Right hindlimb (tissue), 1 donor: ENCODE measurements at regions not wholly inside any gene's neighbourhood (a gene's known extent, or its start where the extent isn't known, plus 50 kb on each side); places are given as distances from the start of the nearest gene placed in this dataset.
"Not testable (repeated sequence)": the region's sequence is repeated elsewhere in the genome, so short reads cannot be mapped to it uniquely, and the experiment has no call there.

Experiments used
- DNase-seq: peaks from one replicate; pipeline ENCODE4 v3.0.0-alpha.2; 2018

DNA sequence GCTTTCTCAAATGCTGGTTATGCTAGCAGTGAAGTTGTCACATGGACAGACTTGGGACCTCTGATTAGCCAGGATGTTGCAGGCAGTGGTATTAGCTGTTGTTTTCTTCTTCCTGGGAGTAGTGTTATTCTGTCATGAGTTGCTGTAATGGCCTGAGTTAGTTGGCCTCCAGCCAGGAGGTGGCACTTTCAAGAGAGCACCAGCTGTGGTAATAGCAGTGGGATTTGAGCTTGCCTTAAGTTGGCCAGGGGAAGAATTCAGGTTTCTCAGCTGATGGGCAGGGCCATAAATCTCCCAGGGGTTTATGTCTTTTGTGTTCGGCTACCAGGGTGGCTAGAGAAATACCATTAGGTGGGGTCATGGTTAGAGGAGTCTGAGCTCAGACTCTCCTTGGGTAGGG is 132.6 kb downstream of the GLUD2 start:
- DNase-seq = no peak

DNA sequence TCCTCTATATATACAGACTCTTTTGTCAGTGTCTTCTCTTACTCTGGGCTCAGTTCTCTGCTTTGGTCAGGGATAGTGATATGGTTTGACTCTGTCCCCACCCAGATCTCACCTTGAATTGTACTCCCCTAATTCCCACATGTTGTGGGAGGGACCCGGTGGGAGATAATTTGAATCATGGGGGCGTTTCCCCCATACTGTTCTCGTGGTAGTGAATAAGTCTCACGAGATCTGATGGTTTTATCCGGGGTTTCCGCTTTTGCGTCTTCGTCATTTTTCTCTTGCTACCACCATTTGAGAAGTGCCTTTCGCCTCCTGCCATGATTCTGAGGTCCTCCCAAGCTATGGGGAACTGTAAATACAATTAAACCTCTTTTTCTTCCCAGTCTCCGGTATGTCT is 144.4 kb downstream of the GLUD2 start:
- DNase-seq = no peak

DNA sequence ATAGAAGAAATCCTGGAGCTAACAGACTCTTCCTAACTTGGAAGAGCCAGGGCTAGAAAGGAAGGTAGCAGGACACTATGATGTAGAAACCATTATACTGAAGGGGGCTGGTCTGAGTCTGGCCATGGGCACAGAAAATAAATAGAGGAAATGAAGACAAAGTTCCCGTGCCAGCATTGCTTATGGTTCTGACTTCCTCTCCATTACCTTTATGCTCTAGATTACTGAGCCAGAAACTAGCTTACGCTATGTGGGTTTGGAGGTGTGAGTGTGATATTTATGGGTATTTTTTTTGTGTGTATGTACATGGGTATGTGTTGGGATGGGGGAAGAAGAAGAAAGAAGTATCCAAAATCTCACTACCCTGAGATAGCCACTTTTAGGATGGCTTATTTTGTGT is 148.3 kb downstream of the GLUD2 start:
- no peak for DNase-seq

DNA sequence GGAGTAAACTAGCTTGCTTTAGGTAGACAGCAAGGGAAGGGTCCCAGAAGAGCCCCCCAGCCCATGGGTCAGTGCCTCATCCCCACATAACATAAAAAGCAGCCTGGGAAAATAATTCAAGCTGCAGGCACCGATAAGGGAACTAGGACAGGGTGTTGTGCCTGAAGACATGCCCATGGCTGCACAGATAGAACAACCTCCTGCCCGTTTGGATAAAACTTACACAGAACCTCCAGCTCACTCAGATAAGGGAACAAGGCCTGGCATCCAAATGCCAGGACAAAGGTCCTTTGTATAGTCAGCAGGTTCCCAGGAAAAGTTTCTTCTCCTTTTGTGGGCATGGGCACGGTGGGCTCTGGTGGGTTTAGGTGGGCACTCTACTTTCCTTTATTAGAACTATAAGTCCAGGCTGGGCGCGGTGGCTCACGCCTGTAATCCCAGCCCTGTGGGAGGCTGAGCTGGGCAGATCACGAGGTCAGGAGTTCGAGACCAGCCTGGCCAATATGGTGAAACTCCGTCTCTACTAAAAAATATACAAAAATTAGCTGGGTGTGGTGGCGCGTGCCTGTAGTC is 149.5 kb downstream of the GLUD2 start:
- DNase-seq = not testable (repeated sequence)

DNA sequence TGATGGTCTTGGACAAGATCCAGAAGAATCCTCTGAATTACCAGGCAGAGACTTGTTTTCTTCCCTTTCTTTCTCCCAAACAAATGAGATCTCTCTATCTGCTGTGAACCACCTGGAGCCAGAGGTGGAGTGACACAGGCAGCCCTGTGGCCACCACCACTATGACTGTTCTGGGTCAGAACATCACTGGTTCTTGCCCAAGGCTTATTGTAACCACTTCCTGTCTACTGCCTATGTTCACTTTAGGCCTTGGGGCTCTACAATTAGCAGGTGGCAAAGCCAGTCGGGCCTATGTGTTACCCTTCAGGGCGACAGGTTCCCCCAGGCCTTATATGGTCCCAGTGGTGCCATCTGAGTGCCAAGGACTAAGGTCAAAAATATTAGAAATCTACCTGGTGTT is 161.2 kb downstream of the GLUD2 start:
- DNase-seq = no peak

DNA sequence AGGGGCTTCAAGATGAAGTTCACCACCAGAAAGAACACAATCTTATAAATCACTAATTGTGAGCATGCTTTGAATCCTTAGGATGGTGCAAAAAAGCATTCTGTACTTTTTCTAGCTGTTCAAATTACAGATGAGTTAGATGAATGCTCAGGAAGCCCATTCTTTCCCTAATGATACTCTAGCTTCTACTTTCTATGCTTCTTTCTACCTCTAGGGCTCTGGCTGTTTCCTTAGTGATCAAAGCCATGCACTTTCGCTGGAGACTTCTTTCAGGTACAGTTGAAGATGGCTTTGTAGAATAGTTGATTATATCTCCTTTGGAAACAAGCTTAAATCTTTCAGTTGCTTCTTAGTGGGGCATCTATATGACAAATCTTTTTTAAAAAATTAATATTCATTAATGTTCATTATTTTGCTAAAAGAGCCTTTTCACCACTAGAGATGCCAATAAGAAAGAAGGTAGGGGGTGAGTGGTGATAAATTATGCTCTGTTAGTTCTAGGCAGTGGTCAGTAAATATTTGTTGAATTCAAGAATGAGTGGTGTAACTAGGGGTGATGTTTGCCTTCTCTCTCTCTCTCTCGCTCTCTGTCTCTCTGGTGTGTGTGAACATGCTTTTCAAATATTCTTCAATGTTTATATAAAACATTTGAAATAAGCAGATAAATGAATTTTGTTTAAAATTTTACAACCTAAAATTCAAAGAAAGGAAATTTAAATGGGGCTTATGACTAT is 169.4 kb downstream of the GLUD2 start:
- DNase-seq = no peak

DNA sequence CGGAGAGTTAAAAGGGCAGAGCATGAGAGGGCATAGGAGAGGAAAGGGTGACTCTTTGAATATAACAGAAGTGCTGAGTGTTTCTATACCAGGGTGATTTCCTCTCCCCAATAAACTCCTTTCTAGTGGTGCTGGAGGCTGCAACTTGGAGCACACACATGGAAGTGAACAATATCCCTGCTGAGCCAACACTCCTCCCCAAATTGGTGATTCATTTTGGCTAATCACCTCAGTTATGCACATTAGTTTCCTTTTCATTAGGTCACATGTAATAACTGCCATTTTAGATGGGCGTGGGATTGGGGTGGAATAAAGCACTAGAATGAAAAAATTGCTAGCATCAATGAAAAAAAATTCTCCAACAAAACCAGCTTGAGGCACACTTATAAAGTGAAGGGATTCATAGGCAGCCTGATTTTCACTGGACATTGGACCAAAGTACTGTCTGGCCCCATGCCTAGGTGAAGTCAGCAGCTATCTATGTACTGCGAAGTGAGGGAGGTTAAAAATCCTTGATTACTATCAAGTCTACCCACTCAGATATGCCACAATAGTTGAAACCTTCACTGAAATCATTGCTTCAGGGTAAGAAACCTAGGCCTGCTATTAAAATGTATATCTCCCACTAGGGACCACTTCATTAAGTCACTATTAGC is 174.0 kb downstream of the GLUD2 start:
- DNase-seq = no peak

DNA sequence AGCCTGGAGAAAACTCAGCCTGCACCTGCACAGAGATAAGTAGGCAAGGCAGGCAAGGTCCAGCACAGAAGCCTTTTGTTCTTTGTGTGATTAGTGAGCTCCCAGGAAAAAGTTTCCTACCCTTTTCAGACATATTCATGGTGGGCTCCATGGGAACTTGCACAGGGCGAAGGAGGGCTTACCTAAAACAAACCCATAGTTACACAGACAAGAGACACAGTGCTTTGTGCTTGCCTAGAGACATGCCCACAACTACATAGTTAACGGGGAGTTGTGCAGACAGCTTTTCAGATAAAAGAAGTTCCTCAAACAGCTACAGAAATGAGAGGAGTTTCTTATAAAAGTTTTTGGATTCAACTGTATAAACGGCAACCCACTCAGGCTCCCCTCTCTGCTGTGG is 180.5 kb downstream of the GLUD2 start:
- DNase-seq = no peak

DNA sequence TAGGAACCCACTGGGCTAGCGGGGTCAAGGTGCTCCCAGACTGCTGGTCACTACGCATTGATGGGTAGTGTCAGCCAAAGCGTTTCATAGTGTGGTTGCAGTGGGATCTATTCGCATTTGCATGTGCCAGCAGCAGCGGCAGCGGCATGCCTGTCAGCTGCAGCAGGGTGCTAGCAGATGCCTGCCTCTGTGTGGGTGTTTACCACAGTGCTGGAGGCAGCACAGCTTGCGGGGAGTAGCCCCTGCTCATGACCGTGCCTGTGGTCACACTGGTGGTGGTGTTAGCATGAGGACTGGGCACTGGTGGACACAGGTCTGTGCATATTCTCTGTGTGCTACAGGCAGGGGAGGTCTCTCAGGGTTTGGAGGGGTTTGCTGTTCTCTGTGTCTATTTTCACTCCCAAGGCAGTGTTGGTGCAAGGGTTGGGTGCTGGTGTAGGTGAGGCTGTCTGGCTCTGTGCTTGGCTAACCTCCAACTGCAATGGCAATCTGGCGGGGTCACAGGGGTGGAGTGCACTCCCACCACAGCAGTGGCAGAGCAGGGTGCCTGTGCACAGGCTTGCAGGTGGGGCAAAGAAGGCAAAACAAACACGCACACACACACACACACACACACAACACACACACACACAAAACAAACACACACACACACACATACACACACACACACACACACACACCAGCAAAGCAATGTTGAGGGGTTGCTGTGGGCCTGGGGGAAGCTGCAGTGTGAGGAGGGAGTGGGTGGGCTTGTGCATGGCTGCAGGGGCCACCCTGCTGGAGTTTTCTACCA is 184.4 kb downstream of the GLUD2 start:
- DNase-seq = no peak

DNA sequence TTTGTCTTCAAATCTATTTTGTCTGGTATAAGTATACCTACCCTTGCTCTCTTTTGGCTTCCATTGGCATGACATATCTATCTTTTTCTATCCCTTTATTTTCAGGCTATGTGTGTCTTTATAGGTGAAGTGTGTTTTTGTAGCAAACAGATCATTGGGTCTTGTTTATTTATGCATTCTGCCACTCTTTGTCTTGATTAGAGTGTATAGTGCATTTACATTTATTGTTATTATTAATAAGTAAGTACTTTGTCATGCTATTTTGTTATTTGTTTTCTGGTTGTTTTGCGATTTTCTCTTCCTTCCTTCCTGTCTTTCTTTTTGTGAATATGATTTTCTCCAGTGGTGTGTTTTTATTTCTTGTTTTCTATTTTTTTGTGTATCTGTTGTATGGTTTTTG is 188.6 kb downstream of the GLUD2 start:
- no peak for DNase-seq

DNA sequence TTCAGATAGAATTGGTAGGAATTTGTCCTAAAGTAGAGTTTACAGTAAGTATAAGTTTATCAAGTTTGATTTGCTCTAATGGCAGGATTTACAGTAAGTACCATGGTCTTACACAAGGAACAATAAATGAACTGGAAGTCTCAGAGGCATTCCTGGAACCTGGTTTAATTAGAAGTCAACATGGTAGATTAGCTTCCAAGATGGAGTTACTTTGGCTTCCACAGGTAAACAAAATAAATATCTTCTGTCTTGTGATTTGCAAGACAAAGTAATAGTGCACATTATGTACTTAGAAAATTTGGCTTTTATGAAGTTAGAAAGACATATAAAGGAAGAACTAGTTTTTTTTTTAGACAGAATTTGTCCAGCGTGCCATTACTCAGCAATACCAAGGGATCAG is 190.7 kb downstream of the GLUD2 start:
- DNase-seq = no peak

DNA sequence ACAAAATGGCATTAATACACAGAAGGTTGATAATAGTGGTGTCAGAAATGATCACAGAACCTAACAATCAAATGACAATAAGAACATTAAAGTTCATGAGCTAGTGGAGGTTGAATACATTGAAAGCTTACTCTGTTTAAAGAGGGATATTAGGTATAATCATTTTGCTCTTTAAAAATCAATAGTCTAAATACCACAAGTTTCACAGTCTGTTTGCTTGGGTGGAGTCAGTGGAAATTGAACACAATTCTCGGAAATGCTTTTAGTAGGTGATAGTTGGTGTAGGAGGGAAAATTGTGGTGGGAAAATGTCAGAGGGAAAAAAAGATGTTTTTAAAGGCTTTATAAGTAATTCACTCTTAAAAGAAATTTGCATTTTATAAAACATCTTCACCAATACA is 197.1 kb downstream of the GLUD2 start:
- no peak for DNase-seq

DNA sequence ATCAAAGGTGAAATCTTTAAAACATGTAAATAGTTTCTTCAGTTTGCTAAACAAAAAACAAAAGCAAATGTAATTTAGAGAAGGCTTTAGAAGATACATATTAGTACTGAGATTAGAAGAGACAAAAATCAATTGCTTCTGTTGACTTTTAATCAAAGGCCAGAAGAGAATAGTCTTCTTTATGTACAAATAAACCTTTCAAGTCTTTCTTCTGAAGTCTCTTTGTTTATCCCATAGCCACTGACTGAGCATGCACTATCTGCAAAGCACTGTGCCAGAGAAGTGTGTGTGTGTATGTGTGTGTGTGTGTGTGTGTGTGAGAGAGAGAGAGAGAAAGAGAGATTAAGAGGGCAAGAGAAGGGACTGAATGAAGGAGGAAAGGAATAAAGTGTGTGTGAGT is 198.4 kb downstream of the GLUD2 start:
- DNase-seq = no peak

DNA sequence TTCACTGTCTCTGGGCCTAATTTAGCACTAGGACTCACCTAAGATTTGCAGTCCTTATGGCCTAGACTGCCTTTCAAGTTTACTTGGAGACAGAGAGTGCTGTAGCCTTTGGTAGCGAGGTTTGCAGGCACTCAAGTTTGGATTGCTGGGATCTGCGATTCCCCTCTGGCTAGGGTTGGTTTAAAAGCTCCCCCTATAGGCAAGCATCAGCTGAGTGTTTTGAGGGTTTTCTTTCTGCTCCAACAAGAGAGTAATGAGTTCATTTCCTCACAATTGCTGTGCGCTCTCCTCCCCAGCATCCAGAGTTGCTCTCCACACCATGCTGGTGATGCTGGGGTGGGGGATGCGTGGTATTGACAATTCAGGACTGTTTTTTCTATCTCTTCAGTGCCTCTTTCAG is 206.9 kb downstream of the GLUD2 start:
- no peak for DNase-seq

DNA sequence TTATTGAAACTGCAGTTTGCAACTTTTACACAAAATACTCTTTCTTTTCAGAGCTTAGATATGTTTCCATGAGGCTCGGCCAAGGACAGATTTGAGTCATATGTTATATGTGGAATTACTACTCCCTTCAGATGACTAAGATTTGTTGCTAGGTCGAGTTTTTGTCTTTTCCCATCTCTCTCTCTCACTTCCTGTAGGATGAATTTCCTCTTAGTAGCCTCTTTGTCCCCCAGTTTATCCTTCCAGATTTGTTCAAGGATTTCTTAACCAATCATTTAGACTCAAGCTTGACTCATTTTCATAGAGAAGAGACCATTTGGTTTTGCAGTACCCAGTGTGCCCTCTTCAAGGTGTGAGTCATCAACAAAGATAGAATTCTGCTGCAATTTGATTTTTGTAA is 209.2 kb downstream of the GLUD2 start:
- no peak for DNase-seq

DNA sequence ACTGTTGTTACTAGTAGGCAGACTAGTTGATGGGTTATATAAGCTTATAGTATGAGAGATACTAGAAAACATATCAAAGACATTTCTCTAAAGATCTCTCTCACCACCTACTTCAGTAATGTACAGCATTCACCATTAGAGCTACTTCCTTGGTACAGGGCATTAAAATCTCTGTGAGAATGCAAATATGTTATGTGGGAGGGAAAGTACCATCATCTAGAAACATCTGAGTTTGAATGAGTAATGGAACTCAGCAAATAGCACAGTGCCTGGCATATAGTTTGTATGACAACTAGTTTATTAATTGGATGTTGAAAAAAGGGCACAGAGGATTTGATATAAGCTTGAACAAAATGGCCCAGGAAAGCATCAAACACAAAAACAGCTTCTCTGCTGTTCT is 211.1 kb downstream of the GLUD2 start:
- no peak for DNase-seq

DNA sequence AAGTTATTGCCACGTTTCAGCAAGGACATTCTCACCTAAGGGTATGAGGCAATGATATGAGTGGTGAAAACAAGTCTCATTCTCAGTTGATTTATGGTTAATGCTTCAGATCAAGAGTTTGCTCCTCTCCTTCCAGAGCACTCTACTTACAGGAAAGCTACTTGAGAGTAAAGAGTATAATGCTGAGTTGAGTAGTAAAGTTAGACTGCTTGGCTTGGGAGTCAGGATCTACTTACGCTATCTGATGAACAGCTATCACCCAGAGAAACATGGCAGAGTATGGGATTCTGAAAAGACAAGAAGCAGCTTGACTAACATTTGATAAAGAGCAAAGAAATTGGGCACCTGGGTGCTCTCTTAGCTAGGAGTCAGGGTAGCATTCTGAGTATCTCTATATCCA is 211.8 kb downstream of the GLUD2 start:
- no peak for DNase-seq

DNA sequence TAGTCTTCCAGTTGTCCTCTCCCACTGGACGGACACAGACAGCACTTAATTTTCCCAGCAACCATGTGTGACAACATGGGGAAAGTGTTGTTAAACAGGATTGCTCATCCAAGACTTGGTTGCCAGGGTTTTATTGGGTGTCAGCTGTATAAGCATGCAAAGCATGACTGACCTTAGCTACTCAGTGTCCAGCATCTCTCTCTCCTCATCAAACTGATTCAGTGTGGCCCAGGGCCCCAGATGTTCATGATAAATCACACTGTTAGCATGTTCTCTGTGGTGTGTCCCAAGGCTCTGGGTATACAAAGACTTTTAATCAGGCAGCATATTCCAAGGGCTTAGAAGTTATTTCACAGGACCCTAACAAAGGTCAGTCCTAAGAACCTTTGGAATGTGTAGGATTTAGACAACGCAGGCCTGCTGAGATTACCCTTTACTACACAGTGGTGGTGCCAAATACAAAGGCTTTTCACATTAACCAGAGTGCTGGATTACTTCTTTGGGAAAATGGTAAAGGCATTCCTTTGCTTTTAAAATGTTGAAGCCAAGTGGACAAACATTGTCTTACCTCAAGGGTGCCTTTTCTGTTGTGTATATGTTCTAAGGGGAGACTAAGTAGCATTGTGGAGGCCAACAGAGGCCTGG is 213.3 kb downstream of the GLUD2 start:
- peak; percentile 14 for DNase-seq

DNA sequence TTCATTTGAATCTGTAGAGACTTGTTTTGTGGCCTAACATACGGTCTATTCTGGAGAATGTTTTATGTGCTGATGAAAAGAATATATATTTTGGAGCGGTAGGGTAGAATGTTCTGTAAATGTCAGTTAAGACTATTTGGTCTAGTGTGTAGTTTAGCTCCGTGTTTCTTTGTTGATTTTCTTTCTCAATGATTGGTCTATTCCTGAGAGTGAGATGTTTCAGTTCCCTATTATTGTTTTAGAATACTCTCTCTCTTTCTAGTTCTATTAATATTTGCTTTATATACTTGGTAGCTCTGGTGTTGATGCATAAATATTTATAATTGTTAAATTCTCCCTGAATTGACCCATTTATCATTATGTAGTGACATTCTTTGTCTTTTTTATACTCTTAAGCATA is 236.5 kb downstream of the GLUD2 start:
- no peak for DNase-seq

DNA sequence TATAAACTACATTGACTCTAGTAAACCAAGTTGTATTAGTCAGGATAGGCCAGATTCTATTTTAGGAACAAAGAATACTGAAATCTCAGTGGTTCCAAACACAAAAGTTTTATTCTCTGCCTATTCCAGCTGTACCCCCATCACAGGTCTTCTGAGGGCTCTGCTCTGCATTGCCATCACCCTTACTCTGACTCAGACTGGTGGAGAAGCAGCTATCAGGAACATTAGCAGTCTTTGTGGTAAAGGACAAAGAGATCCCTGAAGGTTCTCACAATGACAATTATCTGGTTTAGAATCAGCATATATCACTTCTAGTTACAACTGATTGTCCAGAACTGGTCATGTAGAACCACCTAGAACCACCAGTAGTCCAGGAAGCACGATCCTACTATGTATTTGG is 251.1 kb downstream of the GLUD2 start:
- no peak for DNase-seq

DNA sequence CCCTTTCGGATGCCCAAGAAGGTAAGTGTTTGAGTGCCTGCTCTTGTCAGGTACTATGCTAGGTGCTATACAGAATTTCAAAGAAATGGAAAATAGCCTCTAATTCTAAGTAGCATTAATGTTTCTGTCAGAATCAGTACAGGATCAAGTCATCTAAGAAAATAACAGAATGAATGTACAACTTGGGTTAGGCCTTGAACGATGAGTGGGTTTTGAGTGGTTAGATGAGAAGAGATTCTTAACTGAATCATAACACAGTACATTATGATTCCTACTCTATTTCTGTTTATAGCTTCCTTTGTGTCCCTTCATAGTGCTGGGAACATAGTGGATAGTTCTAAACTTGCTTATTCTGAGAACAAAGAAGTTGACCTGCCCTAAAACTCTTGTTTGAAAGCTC is 253.9 kb downstream of the GLUD2 start:
- no peak for DNase-seq

DNA sequence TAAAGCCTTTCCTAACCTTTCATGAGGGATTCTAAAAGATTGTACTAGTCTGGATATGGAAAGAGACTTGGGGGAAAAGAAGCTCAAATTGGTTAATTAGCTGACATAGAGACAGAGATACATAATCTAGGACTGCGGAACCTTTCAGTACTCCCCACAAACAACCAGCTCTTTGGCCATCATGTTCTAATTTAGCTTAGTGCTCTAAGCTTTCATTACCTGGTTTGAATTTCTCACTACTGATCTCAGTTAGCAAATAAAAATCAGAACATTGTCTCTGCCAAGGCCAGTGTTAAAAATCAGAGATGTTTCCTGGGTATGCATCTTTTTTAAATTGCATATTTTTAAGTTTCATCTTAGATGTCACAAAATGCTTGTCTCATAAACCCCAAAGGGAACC is 254.4 kb downstream of the GLUD2 start:
- DNase-seq = no peak

DNA sequence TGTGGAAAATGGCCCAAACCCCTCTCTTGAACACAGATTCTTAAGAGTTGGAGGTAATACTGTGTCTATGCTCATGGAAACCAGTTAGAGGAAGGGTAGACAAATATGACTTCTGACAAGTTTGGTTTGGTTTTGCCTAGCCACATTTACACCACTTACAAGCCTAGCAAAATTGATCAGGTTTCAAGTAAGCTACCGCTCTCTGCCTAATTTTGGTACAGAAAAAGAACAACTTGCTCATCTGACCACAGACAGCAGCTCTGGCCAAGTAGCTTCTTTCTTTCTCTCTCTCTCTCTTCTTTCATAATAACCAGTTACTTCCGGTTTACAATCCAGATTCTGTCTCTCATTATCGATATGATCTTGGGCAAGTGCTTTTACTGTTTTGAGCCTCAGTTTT is 260.0 kb downstream of the GLUD2 start:
- DNase-seq = no peak
